ENCODE measurements at regions not wholly inside any gene's neighbourhood (a gene's known extent, or its start where the extent isn't known, plus 50 kb on each side); places are given as distances from the start of the nearest gene placed in this dataset.
A peak's percentile ranks its signal among the peaks of the same experiment; 100 is the strongest.

DNA sequence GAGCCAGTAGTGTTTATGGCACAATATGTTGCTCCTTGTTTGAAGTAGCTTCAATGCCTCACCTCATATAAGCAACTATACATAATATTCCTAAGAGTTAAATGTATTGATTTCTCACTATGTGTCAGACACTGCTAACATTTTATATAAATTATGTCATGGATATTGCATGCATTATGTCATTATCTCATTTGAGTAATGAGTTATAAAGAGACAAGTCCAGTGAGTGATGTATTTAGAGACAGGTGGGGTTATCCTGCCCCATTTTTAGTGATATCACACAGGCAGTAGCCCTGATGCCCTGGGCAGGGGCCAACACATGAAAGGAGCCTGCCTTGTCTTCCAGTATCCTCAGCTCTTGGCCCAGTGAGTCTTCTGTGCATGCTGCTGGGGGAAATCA, 247.0 kb upstream of the SESN3 start:
- DNase-seq (no peak), ATAC-seq (ENCODE audit: poor library complexity) (no peak)
- intact Hi-C loops (cut with DNase I), result no loop called here

DNA sequence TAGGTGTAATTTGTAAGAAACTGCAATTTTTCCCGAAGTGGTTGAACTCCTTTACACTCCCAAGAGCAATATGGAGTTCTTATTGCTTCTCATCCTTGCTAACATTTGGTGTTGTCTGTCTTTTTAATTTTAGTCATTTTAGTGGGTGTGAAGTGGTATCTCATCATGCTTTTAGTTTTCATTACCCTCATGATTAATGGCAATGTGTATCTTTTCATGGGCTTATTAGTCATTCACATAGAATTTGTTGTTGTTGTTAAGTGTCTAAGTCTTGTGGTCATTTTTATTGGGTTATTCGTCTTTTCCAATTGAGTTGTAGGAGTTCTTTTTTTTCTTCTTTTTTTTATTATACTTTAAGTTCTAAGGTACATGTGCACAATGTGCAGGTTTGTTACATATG, 238.3 kb upstream of the SESN3 start:
- intact Hi-C loops (cut with DNase I), result no loop called here
- no peak for ATAC-seq (ENCODE audit: poor library complexity)
- no peak for DNase-seq

DNA sequence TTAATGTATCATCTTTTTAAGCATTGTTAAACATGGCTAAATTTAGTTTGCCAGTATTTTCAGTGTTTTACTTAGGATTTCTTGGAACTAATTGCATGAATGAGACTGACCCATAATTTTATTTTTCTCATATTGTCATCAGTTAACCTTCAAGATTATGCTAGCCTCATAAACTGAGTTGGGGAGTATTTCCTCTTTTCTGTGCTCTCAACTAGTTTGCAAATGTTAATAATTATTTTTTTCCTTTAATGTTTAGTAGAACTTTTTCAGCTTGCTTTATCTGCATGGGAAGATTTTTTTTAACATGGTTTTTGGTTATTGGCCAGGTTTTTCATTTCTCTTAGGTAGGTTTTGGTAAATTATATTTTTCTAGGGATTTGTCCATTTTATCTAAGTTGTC, 235.4 kb upstream of the SESN3 start:
- ATAC-seq (ENCODE audit: poor library complexity) (no peak), DNase-seq (no peak)
- intact Hi-C loops (cut with DNase I), result no loop called here

DNA sequence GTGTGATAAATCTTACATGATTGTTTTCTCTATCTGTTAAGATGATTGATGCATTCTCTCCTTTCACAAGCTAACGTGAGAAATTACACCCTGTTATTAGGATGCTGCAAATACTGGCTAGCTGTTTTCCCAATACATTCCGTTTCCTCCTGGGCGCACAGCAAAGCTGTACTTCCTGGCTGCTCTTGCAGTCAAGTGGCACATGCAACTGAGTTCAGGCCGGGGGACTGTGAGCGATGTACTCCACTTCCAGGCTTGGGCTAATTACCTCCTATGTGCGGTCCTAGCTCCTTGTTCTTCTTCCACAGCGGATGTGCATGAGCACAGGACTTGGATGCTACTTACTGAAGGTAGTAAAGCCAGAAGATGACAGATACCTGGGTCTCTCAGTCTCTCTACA, 234.9 kb upstream of the SESN3 start:
- ATAC-seq (ENCODE audit: poor library complexity), result no peak
- intact Hi-C loops (cut with DNase I), result no loop called here
- no peak for DNase-seq

DNA sequence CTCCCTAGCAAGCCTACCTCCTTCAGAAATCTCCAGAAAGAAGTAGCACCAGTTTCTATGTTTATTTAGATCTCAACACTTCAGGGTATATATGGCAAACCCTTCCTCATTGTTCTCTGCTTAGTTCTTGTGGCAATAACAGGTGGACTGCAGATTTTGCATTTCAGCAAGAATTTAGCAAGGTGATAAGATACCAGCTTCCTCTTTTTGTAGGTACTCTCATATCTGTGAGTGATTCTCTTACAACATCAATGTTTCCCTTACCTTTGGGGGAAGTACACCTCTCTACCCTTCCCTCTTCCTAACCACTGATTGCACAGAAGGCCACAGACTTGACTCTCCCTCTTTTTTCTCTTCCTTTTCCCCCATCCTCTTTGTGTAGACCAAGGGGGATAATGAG, 230.9 kb upstream of the SESN3 start:
- no peak for ATAC-seq (ENCODE audit: poor library complexity)
- intact Hi-C loops (cut with DNase I), result no loop called here

DNA sequence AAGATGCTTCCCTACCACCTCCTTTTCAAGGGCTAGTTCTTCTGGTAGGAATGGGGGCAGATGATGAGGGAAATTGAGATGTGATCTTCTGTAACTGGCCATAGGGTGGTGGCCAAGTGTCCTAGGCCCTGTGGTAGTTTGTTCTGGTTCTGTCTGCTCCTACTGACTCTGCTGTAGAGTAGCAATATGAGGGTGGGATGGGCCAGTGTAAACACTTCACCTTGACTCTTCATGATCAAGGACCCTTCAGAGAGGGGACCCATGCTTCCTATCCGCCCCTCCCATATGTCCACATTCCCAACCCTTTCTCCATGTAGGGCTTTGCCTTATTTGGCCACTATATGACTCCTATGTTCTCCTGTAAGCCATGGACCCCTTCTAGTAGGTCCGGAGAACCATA, 230.3 kb upstream of the SESN3 start:
- intact Hi-C loops (cut with DNase I), result no loop called here
- ATAC-seq (ENCODE audit: poor library complexity) (no peak), DNase-seq (no peak)

More for the DNA sequence above, 230.9 kb upstream of the SESN3 start:
- no peak for DNase-seq

DNA sequence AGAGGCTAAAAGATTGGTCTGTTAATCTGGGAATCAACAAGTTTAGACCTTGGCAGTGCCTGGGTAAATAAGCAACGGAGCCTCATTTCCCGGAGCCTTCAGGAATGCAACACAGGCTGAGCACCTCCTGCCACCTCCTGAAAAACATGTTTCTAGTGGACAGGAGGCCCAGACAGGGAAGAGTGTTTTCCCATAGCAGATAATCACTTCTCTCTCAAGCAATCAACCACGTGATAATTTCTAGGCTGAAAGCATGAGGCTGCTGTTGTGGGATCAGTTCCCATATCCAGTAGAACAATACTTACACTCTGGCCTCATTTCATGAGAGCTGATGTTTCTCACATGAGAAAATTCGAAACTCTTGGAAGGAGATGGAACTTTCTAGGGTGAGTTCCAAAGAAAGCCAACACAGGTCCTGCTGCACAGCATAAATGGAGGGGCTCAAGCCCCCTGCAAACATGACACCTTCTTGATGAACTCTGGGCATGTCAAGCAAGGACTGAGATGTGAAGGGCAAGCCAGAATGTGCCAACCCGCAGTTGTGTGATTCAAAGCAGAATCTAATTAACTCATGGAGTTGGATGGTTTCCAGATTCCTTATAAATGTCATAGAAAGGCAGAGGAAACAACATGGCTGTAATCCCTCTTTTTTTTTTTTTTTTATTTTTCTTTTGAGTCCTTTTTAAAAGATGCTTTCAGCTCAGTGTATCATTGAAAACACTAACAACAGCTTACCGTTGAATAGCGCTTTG, 228.5 kb upstream of the SESN3 start:
- intact Hi-C loops (cut with DNase I), result no loop called here
- ATAC-seq (ENCODE audit: poor library complexity) (peak; percentile 68), DNase-seq (no peak)

DNA sequence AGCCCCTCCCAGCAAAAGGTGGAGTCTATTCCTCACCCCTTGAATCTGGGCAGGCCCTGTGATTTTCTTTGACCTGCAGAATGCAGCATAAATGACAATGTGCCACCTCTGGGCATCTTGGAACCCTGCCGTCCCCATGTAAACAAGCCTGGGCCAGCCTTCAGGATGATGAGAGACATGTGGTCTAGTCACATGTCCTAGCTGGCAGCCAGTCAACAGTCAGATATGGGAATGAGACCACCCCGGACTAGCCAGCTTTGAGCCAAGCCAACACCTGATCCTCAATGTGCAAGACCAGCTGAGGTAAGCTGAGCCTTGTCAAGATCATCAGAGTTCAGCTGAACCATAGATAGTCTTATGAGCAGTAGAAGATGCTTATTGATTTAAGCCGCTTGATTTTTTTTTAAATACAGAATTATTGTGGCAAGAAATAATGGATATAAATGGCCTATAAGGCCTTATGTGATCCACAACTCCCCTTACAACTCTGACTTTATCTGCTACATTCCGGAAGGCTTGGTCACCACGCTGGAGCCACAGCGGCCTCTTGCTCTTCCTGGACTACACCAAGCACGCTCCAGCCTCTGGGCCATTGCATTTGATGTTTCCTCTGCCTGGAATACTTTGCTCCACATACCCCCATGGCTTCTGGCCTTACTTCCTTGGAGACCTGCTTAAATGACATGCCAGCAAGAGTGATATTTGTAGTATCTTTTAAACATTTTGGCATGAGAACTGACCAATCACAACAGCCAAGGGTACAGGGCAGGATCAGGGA, 225.9 kb upstream of the SESN3 start:
- ATAC-seq (ENCODE audit: poor library complexity) (no peak), DNase-seq (no peak)
- intact Hi-C loops (cut with DNase I), result no loop called here

DNA sequence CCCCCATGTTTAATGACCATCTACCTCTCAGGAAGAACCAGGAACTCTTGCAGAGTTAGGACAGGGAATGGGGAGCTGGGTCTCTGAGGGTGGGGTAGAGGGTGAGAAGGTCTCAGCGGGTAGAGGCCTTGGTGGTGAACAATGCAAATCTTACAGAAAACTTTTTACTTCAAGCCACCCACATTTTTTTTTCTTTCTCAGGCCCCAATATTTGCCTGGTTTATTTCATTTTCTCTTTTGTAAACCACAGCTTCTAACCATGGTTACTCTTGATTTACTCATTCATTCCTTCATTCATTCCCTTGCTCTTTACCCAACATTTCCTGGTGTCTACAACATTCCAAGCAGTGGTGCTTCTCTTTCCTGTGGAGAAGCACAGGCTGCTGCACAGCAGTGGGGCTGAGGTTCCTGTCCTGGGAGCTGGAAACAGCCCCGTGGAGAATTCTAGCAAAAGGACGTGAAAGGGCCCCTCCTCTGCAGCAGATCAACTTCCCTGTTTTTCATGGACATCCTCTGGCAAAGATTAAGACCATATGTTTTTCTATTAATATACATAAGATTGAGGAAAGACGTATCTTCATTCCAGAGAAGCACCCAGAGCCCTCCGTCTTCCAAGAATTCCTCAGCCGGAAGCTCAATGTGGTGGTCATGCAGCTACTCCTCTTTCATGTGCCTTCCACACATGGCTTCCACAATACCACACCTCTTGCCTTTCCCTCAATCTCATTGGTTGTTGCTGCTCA, 224.4 kb upstream of the SESN3 start:
- intact Hi-C loops (cut with DNase I), result no loop called here
- DNase-seq (no peak), ATAC-seq (ENCODE audit: poor library complexity) (no peak)

DNA sequence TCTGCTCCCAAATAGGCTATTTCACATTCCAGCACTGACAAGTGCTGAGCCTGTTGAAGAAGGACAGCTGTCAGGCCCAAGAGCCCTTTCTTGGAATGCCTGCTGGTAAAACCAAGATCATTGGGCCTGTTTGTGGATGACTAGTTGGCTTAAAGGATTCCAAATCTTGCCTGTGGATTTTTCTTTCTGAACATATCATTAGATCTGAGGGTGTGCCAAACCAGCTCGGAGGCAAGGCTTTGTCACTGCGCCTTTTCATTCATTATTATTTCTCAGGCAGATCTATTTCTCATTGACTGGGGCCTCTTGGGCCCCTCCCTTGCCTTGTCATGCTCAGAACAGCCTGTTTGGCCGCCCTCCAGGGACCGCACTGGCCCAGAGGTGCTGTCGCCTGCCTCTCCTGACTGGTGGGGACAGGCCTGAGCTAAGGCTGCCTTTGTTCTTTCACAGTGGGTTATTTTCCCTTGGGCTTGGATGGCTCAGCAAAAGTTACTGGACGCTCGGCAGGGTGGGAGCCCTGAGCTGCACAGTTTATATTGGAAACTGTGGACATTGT, 222.7 kb upstream of the SESN3 start:
- DNase-seq, result peak; percentile 70
- intact Hi-C loops (cut with DNase I), result no loop called here
- ATAC-seq (ENCODE audit: poor library complexity), result peak; percentile 82

DNA sequence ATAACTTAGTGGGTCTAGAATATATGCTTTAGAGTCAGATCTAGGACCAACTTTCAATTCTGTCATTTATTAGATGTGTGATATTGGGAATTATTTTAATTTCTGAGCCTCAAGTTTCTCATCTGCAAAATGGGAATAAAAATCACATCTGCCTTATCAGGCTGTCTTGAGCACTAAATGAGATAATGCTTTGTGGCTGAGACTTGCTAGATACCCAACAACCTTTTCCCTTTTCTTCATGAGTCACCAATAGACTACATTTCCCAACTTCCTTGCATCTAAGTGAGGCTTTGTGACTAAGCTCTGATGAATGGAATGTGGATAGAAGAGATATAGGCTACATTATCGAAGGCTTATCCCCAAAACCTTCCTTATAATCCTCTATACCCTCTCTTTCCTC, 220.7 kb upstream of the SESN3 start:
- DNase-seq (no peak), ATAC-seq (ENCODE audit: poor library complexity) (no peak)
- intact Hi-C loops (cut with DNase I), result no loop called here

DNA sequence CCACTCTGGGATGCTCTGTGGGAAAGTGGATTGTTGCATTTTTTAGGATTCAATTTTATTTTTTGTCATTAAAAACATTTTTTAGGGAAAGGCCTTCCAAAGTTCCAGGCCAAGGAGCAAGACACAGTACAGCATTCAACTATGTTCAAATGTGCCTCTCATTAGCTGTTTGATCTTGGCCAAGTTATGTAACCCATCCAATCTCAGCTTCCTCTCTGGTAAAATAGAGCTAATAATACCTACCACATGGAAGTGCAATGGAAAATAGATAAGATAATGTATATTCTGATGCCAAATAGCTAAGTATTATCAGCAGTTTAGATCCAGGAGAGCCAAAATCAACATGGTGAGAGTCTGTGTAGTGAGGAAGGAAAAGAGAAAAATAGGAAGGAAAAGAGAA, 220.3 kb upstream of the SESN3 start:
- ATAC-seq (ENCODE audit: poor library complexity), result peak; percentile 72
- no peak for DNase-seq
- intact Hi-C loops (cut with DNase I), result no loop called here

DNA sequence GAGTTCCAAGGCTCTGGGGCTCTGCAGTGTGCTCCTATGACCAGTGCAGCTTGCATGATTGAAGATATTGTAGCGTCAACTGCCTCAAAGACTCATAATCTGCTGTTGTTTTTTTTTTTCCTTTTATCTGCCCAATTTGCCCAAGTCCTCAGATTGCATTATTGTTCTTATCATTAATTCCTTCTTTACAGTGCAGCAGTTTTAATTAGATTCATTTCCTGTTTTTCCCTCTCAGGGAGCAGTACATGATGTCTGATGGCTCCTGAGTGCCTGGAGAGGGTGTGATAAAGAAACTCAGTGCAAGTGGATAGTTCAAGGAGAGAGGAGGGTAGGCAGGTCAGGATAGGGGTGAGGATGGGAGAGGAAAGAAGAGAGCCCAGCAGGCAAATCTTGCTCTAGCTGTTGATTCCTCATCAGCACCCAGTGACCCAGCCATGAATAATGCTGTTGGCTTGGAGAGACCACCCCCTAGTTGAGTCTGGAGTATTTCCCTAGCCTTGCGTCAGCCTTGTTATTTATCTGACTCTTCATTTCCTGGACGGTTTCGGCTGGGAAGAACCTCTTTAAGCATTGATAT, 219.6 kb upstream of the SESN3 start:
- DNase-seq, result no peak
- ATAC-seq (ENCODE audit: poor library complexity), result peak; percentile 40
- intact Hi-C loops (cut with DNase I), result no loop called here

DNA sequence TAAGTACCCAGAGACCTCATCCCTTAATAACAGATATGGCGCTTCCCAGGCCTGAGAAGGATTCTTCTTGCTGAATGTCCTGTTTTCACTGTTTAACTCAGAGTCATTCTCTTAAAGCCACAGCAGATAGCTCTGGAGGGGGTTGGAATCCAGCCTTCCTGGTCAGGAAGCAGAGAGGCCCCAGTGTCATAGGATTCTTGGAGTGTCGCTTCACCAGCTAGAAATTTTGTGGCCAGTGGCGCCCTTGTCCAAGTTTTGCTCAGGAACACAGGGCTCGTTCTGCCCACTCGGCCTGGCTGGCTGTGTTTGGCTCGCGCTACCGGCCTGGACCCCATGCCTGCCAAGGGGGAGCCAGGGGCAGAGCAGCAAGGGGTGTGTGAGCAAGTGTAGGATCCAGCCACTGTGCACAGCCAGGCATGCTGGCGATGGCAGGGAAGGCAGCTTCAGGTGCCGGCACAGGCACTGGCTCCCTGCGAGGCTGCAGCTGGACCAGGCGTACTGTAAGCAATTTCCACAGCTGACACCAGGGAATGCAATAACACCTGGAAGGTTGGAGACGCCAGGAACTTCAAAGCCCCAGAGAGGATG, 214.8 kb upstream of the SESN3 start:
- intact Hi-C loops (cut with DNase I), result no loop called here
- DNase-seq (no peak), ATAC-seq (ENCODE audit: poor library complexity) (no peak)

DNA sequence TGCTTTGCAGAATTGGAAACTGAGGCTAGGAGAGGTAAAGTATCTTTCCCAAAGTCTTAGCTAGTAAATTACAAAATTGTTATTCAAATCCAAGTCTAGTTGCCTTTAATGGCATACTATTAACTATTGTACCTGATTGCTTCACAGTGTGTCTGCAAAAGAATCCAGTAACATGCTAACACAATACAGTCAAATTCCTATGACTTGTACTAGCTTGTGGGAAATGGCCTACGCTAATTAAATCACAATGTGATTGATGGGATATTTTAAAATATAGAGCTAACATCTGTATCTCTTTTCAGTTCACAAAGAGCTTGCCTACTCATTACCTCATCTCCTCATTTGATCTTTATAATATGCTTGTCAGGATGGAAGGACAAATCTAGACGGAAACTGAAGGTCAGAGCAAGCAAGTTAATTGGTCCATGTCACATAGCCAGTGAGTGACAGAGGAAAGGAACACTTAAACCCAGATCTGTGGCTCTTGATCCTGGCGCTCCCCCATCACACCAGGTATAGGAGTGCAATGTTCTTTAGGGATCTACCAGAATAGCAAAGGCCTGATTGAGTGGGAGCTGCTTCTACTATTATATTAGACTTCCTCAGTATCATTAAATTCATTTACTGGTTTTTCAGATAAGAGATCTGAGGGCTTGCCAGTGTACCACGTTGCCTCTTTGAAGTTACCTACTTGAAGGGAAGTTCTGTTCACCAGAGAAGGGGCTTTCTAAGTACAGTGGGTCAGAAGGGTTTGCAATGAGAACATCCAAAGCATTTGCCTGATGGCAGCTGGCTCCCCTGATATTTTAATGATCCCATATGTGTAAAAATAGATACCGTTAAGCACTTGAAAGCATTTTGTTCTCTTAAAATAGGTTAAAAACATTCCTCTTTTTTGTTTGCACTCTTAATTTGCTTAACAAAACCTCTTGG, 213.6 kb upstream of the SESN3 start:
- intact Hi-C loops (cut with DNase I), result no loop called here
- ATAC-seq (ENCODE audit: poor library complexity) (no peak), DNase-seq (no peak)

DNA sequence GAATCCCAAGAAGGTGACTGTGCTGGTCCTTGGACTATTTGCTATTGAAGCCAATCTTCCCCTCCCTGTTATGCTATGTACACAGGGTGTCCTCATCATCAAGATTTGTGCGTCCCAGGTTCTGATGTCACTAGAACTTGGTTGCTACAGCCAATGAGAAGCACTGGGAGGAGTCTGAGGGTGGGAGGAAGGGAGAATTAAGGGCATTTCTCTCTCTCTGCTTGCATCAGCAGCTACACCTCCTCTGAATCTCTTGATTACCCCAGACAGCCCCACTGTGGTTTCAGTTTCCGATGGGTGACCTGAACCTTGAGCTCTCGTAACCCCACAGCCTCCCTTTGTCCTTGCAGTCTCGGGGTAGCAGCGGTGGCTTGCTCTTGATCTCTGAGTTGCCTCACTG, 212.4 kb upstream of the SESN3 start:
- no peak for DNase-seq
- intact Hi-C loops (cut with DNase I), result no loop called here
- no peak for ATAC-seq (ENCODE audit: poor library complexity)

DNA sequence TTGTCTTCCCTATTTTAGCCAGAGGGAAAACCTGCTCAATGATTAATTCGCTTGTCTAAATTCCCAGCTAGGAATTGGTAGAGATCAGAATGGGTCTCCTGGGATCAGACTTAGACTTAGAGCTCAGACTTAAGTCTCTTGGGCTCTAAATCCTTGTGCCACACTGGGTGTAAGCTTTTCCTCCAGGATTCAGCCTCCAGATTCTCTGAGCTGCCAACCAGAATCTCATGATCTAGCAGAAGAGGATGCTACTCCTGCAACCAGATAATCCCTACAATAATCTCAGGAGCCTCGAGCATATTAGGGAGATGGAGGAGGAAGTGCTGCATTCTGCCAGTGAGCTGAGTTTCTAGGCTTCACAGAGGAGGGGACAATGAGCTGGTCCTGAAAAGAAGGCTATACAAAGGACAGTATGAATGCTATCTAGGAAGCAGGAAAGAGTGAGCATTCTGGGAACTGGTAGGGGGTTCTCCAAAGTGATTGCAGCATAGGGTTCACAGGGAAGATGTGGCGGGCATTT, 211.6 kb upstream of the SESN3 start:
- no peak for DNase-seq
- intact Hi-C loops (cut with DNase I), result no loop called here
- ATAC-seq (ENCODE audit: poor library complexity), result no peak

All from Right ventricle myocardium superior (tissue), 1 donor.